ENCODE measurements at regions not wholly inside any gene's neighbourhood (a gene's known extent, or its start where the extent isn't known, plus 50 kb on each side); places are given as distances from the start of the nearest gene placed in this dataset.

DNA sequence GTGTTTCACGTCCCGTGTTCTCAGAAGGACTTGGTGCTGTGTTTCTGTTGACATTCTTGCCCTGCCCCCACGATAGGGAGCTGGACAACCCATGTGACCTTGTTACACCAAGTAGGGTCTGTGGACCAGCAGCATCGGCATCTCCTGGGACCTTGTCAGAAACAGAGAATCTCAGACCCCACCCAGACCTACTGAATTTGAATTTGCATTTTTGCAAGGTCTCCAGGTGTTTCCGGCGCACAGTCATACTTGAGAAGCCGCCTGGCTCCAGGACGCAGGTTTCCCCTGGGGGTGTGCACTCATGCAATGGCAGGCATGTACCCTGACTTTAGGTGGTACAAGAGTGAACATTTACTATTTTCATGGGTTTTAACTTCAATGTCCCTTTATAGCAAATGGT lies 117.9 kb downstream of the TLE3 start:
- Histone ChIP-seq H3K4me1 (ENCODE audit: insufficient read depth, low read length) (no peaks in the 10 kb centered on the region), H3K27ac (ENCODE audit: low read depth, low read length) (no peak overlapping the region), H3K9ac (ENCODE audit: low read length) (no peak overlapping the region), H3K4me3 (ENCODE audit: low read depth in 1 of 2, low read length in 2 of 2) (no peak overlapping the region), H3K36me3 (ENCODE audit: insufficient read depth, low read length) (no peaks in the 10 kb centered on the region), H3K9me3 (ENCODE audit: low read length) (no peaks in the 10 kb centered on the region), H3K27me3 (ENCODE audit: control insufficient read depth in 1 of 2, insufficient read depth in 2 of 2, low read length in 2 of 2) (no peaks in the 10 kb centered on the region)

- Histone ChIP-seq H3K4me1 (ENCODE audit: insufficient read depth, low read length) (no peaks in the 10 kb centered on the region), H3K27me3 (ENCODE audit: control insufficient read depth in 1 of 2, insufficient read depth in 2 of 2, low read length in 2 of 2) (no peaks in the 10 kb centered on the region), H3K9ac (ENCODE audit: low read length) (no peak overlapping the region), H3K9me3 (ENCODE audit: low read length) (no peaks in the 10 kb centered on the region), H3K4me3 (ENCODE audit: low read depth in 1 of 2, low read length in 2 of 2) (no peak overlapping the region), H3K27ac (ENCODE audit: low read depth, low read length) (no peak overlapping the region), H3K36me3 (ENCODE audit: insufficient read depth, low read length) (no peaks in the 10 kb centered on the region)
Measured at GRCh38 chr15:69980341-69981059, 117.2 kb downstream of the TLE3 start.

- no peaks in the 10 kb centered on the region for H3K9me3 ChIP-seq (ENCODE audit: low read length)
- H3K36me3 ChIP-seq (ENCODE audit: insufficient read depth, low read length) = no peaks in the 10 kb centered on the region
- no peaks in the 10 kb centered on the region for H3K4me1 ChIP-seq (ENCODE audit: insufficient read depth, low read length)
- H3K27me3 ChIP-seq (ENCODE audit: control insufficient read depth in 1 of 2, insufficient read depth in 2 of 2, low read length in 2 of 2) = no peaks in the 10 kb centered on the region
- H3K4me3 ChIP-seq (ENCODE audit: low read depth in 1 of 2, low read length in 2 of 2) = no peak overlapping the region
- H3K9ac ChIP-seq (ENCODE audit: low read length) = no peak overlapping the region
- no peak overlapping the region for H3K27ac ChIP-seq (ENCODE audit: low read depth, low read length)
Measured at GRCh38 chr15:69982037-69982436, 115.7 kb downstream of the TLE3 start.

DNA sequence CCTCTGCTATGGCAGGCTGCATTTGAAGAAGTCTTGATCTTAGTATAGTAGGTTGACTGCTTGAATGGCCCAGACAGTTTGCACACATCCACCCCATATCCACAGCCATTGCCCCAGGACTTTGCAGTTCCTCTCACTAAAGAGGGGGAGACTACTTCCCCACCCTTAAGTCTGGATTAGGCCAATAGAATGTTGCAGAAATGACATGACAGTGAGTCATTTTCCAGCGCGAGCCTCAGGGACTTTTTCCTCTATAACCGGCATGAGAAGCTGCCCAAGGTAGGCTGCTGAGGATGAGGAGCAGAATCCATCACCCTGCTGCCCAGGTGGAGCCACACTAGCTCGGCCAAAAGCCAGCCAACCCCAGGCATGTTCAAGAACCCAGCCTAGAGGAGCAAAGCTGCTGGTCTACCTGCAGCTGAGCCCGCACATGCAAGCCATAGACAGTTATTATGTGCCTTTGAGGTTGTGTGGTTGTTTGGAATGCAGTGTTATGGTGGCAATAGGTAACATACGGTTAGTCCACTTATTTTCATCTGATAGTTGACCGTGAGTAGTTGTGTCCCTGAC lies 113.9 kb downstream of the TLE3 start:
- Histone ChIP-seq H3K4me1 (ENCODE audit: insufficient read depth, low read length) (no peaks in the 10 kb centered on the region), H3K4me3 (ENCODE audit: low read depth in 1 of 2, low read length in 2 of 2) (no peak overlapping the region), H3K9ac (ENCODE audit: low read length) (no peak overlapping the region), H3K27ac (ENCODE audit: low read depth, low read length) (no peak overlapping the region), H3K36me3 (ENCODE audit: insufficient read depth, low read length) (no peaks in the 10 kb centered on the region), H3K27me3 (ENCODE audit: control insufficient read depth in 1 of 2, insufficient read depth in 2 of 2, low read length in 2 of 2) (no peaks in the 10 kb centered on the region), H3K9me3 (ENCODE audit: low read length) (no peaks in the 10 kb centered on the region)

DNA sequence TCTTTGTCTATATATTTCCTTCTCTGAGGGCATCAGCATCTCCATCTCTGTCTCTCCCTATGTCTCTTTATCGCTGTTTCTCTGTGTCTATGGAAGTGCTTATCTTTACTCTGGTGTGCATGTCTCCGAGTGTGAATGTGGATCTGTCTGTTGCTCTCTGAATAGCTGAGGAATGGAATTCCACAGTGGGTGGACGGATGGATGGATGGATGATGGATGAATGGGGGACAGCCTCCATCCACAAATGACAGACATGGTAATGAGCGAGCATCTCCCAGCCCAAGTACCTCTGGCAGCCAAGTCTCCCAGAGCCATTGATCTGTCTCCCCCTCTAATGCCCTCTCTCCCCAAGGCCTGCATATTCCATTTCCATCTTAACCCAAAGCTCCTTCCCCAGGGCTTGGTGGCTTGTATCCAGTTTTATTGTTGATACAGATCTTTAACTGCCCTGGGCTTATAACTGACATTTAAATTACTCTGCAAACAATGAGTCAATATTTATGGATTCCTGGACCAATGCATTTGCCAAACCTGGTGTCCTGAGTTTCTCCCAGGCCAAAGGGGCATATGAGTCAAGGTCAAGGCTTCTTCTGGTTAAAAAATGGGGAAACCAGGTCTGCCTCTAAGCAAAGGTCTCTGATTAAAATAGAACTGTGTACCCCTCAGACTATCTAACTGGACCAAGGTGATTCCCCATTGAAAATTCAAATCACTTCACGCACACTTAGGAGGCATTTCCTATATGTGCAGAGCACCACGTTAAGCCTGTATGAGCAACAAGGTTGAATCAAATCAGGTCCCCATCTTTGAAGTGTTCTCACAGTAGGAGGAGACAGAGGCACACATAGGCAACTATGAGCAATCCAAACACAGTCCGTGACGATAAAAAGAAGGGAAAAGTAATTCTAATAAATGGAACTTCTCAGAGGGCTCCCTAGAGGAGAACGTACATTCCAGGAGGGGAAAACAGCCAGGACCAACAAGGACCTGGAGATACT lies 109.9 kb downstream of the TLE3 start:
- Histone ChIP-seq H3K4me1 (ENCODE audit: insufficient read depth, low read length) (no peaks in the 10 kb centered on the region), H3K36me3 (ENCODE audit: insufficient read depth, low read length) (no peaks in the 10 kb centered on the region), H3K27ac (ENCODE audit: low read depth, low read length) (no peak overlapping the region), H3K4me3 (ENCODE audit: low read depth in 1 of 2, low read length in 2 of 2) (no peak overlapping the region), H3K9ac (ENCODE audit: low read length) (no peak overlapping the region), H3K9me3 (ENCODE audit: low read length) (no peaks in the 10 kb centered on the region), H3K27me3 (ENCODE audit: control insufficient read depth in 1 of 2, insufficient read depth in 2 of 2, low read length in 2 of 2) (peaks cover 0 to 9% of the 10 kb centered on the region in 2 donors)

DNA sequence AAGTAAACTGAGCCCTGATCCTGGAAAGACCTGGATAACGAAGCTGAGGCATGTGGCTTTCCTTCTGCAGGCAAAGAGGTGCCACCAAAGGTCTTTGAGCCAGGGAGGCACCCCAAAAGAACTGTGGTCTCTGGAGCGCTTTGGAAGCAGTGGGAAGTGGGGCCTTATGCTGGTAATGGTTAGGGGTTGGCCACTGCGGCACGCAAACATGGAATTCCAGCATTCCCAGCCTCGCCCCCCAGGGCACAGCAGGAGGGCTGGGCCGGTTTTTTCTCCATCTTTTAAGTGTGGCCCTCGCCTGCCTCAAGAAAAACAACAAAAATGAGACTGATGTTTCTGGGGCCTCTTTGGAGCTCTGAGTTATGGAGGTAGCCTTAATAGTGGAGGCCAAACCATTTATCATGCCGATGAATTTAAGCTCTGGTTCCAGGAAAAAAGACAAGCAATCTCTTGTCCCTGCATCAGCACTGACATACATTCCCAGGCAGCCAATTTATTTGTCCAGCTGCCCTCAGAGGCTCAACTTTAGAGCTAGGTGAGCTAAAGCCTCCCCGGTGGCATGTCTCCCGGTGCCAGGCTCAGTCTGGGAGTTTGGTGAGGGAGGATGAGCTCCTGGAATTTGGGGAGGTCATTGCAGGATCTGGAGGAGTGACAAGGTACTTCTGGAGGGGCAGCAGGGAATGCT lies 109.0 kb downstream of the TLE3 start:
- Histone ChIP-seq H3K9me3 (ENCODE audit: low read length) (no peaks in the 10 kb centered on the region), H3K36me3 (ENCODE audit: insufficient read depth, low read length) (no peaks in the 10 kb centered on the region), H3K9ac (ENCODE audit: low read length) (no peak overlapping the region), H3K27me3 (ENCODE audit: control insufficient read depth in 1 of 2, insufficient read depth in 2 of 2, low read length in 2 of 2) (peaks cover 0 to 9% of the 10 kb centered on the region in 2 donors), H3K4me1 (ENCODE audit: insufficient read depth, low read length) (no peaks in the 10 kb centered on the region), H3K4me3 (ENCODE audit: low read depth in 1 of 2, low read length in 2 of 2) (no peak overlapping the region), H3K27ac (ENCODE audit: low read depth, low read length) (no peak overlapping the region)

DNA sequence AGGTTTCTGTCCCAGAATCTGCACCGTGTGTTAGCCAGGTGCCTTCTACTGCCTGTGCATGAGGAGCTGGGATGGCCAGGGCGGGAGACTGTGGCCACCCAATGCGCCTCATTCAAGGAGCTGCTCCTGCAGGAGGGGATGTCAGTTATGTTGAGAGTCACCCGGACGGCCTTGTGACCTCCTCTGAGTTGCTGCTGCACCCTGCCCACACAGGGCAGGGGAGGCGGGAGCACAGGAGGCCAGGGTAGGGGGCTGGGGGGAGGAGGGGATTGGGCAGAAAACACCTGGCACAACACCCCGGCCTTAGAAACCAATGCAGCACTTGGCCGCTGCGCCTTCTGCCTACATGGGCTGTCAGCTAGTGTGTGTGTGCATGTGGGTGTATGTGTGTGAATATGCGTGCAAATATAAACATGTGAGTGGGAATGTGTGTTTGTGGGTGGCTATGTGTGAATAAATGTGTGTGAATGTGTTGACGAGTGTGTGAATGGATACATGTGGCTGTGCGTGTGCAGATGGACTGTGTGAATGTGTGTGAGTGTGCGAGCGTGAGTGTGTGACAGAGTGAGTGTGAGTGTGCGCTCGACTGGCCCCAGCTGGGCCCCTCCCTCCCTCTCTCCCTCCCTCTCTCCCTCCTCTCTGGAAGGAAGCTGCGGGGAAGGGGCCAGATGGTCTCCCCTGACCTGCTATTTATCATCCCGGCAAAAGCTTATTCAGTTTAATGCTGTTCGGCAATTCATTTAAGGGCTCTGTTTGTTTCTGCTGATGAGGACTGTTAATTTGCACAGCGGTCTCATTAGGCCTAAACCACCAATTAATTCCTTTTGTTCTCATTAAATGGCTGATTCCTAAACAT lies 106.9 kb downstream of the TLE3 start:
- Histone ChIP-seq H3K9ac (ENCODE audit: low read length) (no peak overlapping the region), H3K4me3 (ENCODE audit: low read depth in 1 of 2, low read length in 2 of 2) (no peak overlapping the region)

DNA sequence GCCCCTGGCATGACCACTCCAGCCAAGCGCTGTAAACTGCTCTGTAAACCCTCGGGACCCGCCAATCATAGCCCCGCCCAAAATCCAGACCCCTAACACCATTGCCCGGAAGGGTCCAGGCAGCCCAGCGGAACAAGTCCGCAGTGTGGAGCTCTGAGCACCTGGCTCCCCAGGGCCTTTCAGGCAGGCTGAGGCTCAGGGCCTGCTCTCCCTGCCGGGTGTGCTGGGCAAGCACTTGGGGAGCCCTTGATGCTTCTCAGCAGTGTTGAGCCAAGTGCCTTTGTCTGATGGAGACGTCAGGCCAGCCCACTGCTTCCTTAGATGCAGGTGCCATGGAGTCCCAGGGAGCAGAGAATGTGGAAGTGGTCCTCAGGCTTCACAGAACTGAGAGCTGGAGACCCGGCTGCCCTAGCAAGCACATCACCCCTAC lies 106.2 kb downstream of the TLE3 start:
- H3K27ac ChIP-seq (ENCODE audit: low read depth, low read length) = no peak overlapping the region
- H3K9ac ChIP-seq (ENCODE audit: low read length) = no peak overlapping the region
- H3K4me1 ChIP-seq (ENCODE audit: insufficient read depth, low read length) = no peaks in the 10 kb centered on the region
- peaks cover 0 to 9% of the 10 kb centered on the region in 2 donors for H3K27me3 ChIP-seq (ENCODE audit: control insufficient read depth in 1 of 2, insufficient read depth in 2 of 2, low read length in 2 of 2)
- H3K4me3 ChIP-seq (ENCODE audit: low read depth in 1 of 2, low read length in 2 of 2) = no peak overlapping the region
- no peaks in the 10 kb centered on the region for H3K36me3 ChIP-seq (ENCODE audit: insufficient read depth, low read length)
- H3K9me3 ChIP-seq (ENCODE audit: low read length) = no peaks in the 10 kb centered on the region

More for the DNA sequence above, 106.9 kb downstream of the TLE3 start:
- no peaks in the 10 kb centered on the region for H3K4me1 ChIP-seq (ENCODE audit: insufficient read depth, low read length)
- peaks cover 0 to 9% of the 10 kb centered on the region in 2 donors for H3K27me3 ChIP-seq (ENCODE audit: control insufficient read depth in 1 of 2, insufficient read depth in 2 of 2, low read length in 2 of 2)
- H3K27ac ChIP-seq (ENCODE audit: low read depth, low read length) = no peak overlapping the region
- H3K9me3 ChIP-seq (ENCODE audit: low read length) = no peaks in the 10 kb centered on the region
- H3K36me3 ChIP-seq (ENCODE audit: insufficient read depth, low read length) = no peaks in the 10 kb centered on the region

- H3K9me3 ChIP-seq (ENCODE audit: low read length) = no peaks in the 10 kb centered on the region
- H3K9ac ChIP-seq (ENCODE audit: low read length) = no peak overlapping the region
- H3K36me3 ChIP-seq (ENCODE audit: insufficient read depth, low read length) = no peaks in the 10 kb centered on the region
- no peak overlapping the region for H3K4me3 ChIP-seq (ENCODE audit: low read depth in 1 of 2, low read length in 2 of 2)
- H3K4me1 ChIP-seq (ENCODE audit: insufficient read depth, low read length) = no peaks in the 10 kb centered on the region
- H3K27ac ChIP-seq (ENCODE audit: low read depth, low read length) = no peak overlapping the region
- peaks cover 0 to 9% of the 10 kb centered on the region in 2 donors for H3K27me3 ChIP-seq (ENCODE audit: control insufficient read depth in 1 of 2, insufficient read depth in 2 of 2, low read length in 2 of 2)
Measured at GRCh38 chr15:69992348-69992747, 105.4 kb downstream of the TLE3 start.

- no peak overlapping the region for H3K27ac ChIP-seq (ENCODE audit: low read depth, low read length)
- H3K27me3 ChIP-seq (ENCODE audit: control insufficient read depth in 1 of 2, insufficient read depth in 2 of 2, low read length in 2 of 2) = peaks cover 0 to 6% of the 10 kb centered on the region in 2 donors
- H3K9me3 ChIP-seq (ENCODE audit: low read length) = no peaks in the 10 kb centered on the region
- no peak overlapping the region for H3K4me3 ChIP-seq (ENCODE audit: low read depth in 1 of 2, low read length in 2 of 2)
- no peak overlapping the region for H3K9ac ChIP-seq (ENCODE audit: low read length)
- no peaks in the 10 kb centered on the region for H3K4me1 ChIP-seq (ENCODE audit: insufficient read depth, low read length)
- no peaks in the 10 kb centered on the region for H3K36me3 ChIP-seq (ENCODE audit: insufficient read depth, low read length)
Measured at GRCh38 chr15:69994429-69995205, 103.1 kb downstream of the TLE3 start.

Measured in muscle layer of colon (tissue), 2 donors.